HG03439 (cell line): ENCODE measurements at regions not wholly inside any gene's neighbourhood (a gene's known extent, or its start where the extent isn't known, plus 50 kb on each side); places are given as distances from the start of the nearest gene placed in this dataset.

Experiments used
- ATAC-seq: cut with Tn5 transposase; IDR thresholded peaks from one replicate; pipeline ENCODE4 v1.9.1; 2021; ENCODE audit warnings: mild to moderate bottlenecking, moderate library complexity; ENCODE audit not compliant: unreplicated experiment

DNA sequence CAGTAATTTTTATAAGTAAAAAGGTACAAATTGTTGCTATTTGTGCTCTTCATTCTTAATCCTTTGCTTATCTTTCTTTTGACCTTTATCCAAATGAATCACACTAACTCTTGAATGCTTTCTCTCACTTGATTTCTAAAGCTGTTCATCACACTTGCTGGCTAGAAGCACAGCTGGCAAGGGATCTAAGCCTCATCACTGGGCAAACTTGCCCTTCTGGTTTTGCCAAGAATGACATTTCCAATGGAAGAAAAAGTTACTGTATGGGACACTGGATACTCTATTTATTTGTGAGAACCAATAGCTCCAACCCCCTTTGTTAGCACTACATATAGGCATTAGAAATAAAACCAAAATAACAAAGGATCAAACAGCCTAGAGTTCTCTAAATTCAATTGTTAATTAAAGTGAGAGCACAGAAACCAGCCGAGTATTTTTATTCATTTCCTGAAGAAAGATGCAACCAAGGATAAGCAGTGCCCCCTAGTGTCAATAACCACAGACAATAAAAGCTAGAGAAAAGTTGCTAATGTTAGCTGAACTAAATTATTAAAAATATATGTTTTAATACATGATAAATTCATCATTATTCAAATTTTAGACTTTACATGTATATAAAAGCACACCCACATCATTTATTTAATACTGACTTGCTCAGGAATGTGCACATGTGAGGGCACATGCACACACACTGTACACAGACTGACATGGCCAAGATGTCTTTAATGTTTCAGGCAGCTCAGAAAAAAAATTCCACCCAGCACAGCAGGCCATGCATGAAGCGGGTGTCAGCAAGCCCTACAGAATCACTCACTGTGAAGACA, 59.8 kb upstream of the POU5F2 start:
- no peak for ATAC-seq

DNA sequence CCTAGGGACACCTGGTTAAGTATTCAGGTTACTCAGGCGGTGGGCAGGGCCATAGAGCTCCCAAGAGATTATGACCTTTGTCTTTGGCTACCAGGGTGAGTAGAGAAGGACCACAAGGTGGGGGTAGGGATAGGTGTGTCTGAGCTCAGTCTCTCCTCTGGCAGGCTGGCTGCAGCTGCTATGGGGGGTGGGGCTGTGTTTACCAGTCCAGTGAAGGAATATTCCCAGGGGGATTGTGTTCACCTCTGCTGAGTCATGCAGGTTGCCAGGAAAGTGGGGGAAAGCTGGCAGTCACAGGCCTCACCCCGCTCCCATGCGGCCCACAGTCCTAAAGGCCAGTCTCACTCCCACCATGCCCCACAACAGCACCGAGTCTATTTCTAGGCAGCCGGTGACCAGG, 53.6 kb upstream of the POU5F2 start:
- no peak for ATAC-seq

DNA sequence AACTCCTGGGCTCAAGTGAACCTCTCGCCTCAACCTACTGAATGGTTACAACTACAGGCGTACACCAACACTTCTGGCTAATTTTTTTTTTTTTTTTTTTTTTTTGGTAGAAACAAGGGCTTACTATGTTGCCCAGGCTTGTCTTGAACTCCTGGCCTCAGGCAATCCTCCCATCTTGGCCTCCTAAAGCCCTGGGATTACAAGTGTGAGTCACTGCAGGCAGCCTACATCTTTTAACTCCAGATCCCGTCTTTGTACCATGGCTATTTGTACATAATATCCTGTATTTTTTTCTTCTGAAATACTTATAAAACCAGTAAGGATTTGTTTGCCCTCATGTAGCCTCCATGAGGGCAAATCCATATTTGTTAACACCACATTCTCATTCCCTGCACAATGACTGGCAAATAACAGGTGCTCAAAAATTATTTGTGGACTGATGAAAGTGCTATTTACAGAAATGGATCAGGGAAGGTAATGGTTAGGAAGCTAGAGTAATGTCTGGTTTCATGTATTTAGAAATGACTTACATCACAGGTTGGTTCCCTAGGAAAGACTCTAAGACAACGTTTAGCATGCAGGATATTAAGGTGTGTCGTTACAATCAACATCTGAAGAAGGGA, 51.9 kb upstream of the POU5F2 start:
- ATAC-seq = no peak

- no peak for ATAC-seq
These were observed 50.1 kb upstream of the POU5F2 start for GRCh38 chr5:93791518-93791972.
